ENCODE measurements at regions not wholly inside any gene's neighbourhood (a gene's known extent, or its start where the extent isn't known, plus 50 kb on each side); places are given as distances from the start of the nearest gene placed in this dataset.
"Not testable (repeated sequence)": the region's sequence is repeated elsewhere in the genome, so short reads cannot be mapped to it uniquely, and the experiment has no call there.

DNA sequence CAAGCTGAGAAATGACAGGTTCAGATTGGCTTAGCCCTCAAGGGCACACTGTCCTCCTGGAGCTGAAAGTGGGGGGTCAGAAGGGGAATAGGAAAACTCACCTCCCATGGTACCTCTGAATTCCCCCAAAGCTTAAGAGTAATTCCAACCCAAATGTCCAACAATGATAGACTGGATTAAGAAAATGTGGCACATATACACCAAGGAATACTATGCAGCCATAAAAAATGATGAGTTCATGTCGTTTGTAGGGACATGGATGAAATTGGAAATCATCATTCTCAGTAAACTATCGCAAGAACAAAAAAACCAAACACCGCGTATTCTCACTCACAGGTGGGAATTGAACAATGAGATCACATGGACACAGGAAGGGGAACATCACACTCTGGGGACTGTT is 173.6 kb upstream of the PDE10A start:
- intact Hi-C loops (cut with DNase I) = not testable (repeated sequence)

DNA sequence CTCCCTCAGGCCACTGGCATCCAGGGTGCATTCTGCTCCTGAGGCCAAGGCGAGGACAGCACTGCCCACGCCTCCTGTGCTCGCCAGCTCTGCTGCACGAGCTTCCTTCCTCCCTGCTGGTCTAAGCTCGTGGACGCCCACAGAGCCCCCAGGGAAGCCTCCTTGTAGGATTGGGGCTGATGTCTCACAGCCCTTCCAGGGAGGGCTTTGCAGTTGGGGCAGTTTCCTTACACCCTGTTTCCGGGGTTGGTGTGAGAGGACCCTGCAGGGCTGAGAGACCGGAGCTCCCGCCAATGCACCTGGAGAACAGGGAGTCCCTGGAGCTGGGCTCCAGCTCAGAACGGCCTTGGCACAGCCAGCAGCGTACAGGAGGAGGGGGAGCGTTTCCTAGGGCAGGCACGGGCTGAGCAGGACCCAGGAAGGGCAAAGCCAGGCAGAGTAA is 172.4 kb upstream of the PDE10A start:
- DNase-seq = no peak
- intact Hi-C loops (cut with DNase I) = no loop called here

More for the DNA sequence above, 173.6 kb upstream of the PDE10A start:
- DNase-seq = not testable (repeated sequence)

GRCh38 chr6:165834613-165835259 is 171.7 kb upstream of the PDE10A start:
- intact Hi-C loops (cut with DNase I) = no loop called here
- DNase-seq = peak in 1 of 10 donors; percentile 72

- intact Hi-C loops (cut with DNase I) = no loop called here
- DNase-seq = no peak
Measured at GRCh38 chr6:165833355-165833754, 170.3 kb upstream of the PDE10A start.

GRCh38 chr6:165831812-165832510 is 168.9 kb upstream of the PDE10A start:
- no peak for DNase-seq
- intact Hi-C loops (cut with DNase I) = no loop called here

DNA sequence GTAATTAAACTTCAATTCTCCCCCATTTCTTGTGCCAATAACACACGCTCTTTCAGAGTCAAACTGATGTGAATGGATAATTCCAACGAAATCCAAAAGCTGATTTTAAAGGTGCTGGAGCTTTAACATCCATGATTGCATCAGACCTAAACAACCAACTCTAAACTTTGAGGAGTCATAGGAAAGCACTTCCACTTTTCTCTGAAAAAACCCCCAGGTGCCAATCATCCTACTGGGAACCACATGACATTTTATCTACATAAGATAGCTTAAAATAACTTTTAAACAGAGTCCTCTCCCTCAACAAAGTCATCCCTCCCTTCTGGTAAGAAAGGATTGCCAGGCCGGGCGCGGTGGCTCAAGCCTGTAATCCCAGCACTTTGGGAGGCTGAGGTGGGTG is 167.7 kb upstream of the PDE10A start:
- no peak for DNase-seq
- intact Hi-C loops (cut with DNase I) = no loop called here

- DNase-seq = no peak
- intact Hi-C loops (cut with DNase I) = no loop called here
Measured at GRCh38 chr6:165829376-165829775, 166.3 kb upstream of the PDE10A start.

- no peak for DNase-seq
Measured at GRCh38 chr6:165827190-165827518, 164.1 kb upstream of the PDE10A start.

GRCh38 chr6:165826487-165827189 is 163.6 kb upstream of the PDE10A start:
- intact Hi-C loops (cut with DNase I) = no loop called here
- DNase-seq = no peak

More at GRCh38 chr6:165827190-165827518, 164.1 kb upstream of the PDE10A start:
- intact Hi-C loops (cut with DNase I) = no loop called here

DNA sequence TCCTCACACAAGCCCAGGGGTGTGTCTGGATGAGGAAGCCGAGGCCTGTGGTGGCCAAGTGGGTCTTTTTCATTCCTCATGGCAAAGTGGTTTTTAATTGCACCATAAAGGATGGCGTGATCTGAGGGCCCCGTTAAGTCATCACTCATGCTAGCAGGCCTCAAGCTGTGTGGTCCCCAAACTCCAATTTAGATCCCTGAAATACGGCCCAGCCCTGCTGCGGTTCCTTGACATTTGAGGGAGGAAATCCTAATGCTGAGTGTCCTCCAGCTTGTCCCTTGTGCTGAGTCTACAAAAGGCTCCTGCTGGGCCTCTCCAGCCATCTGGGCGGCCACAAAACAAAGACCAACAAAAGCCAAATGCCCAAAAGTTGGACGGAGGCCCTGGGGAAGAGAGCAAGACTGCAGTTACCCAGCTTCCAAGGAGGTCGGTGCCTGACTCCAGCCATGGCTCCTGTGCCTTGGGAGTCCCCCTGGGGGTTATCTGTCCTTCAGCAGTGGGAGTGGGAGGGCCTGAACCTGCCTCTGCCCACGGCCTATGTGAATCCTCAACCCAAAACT is 162.3 kb upstream of the PDE10A start:
- no peak for DNase-seq
- intact Hi-C loops (cut with DNase I) = no loop called here

- DNase-seq = no peak
- intact Hi-C loops (cut with DNase I) = no loop called here
Measured at GRCh38 chr6:165823609-165824326, 160.7 kb upstream of the PDE10A start.

GRCh38 chr6:165822501-165822900 is 159.5 kb upstream of the PDE10A start:
- intact Hi-C loops (cut with DNase I) = no loop called here
- no peak for DNase-seq

DNA sequence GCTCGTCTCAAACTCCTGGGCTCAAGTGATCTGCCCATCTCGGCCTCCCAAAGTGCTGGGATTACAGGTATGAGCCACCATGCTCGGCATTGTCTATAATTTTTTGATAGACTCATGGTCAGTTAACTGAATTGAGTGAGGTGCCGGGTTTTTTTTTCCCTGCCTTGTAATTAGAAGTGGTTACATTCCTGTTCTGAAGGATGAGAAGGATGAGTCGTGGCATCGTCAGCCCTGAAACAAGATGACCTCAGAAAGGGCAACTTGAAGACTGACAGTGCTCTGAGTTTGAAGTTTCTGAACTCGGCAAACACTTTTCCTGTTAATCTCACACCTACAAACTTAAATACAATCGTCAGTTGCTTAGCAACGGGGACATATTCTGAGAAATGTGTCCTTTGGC is 158.7 kb upstream of the PDE10A start:
- DNase-seq = no peak
- intact Hi-C loops (cut with DNase I) = no loop called here

- intact Hi-C loops (cut with DNase I) = no loop called here
- DNase-seq = no peak
Measured at GRCh38 chr6:165820934-165821333, 157.9 kb upstream of the PDE10A start.

- DNase-seq = no peak
- intact Hi-C loops (cut with DNase I) = no loop called here
Measured at GRCh38 chr6:165820407-165820806, 157.4 kb upstream of the PDE10A start.

DNA sequence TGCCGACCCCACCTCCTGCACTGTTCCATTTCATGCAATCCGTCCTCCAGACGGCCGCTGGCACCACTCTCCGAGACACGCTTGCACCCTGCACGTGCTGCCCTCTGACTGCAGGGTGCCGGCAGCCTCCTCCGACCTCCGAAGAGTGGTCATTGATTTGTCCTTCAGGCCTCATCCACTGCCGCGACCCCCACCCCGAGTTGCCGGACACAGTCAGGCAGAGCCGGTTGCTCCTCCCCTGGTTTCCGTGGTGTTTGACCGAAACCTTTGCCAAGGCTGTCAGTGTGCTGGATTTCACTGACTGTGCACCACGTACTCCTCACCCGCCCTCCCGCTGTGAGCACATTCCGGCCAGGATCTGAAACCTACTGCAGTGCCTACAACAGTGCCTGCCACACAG is 156.4 kb upstream of the PDE10A start:
- DNase-seq = peak in 1 of 10 donors; percentile 66
- intact Hi-C loops (cut with DNase I) = no loop called here

DNA sequence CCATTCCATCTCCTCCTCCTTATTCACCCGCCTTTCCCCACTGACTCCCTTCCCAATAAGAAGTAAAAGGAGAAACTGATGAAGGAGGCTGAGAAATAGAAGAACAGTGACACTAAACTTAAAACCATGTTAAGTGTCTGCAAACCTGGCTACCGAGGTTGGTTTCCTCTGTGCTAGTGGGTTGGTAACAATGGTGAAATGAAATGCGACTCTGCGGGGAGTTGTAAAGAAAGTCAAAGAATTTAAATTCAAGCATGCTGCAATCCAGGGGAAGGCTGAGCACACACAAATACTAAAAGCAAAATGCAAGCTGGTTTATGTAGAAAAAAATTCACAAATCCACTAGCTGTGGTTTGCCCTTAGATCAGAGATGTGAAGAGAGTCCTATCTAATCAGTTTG is 155.2 kb upstream of the PDE10A start:
- no peak for DNase-seq
- intact Hi-C loops (cut with DNase I) = no loop called here

- intact Hi-C loops (cut with DNase I) = no loop called here
- DNase-seq = no peak
Measured at GRCh38 chr6:165817771-165818170, 154.7 kb upstream of the PDE10A start.

DNA sequence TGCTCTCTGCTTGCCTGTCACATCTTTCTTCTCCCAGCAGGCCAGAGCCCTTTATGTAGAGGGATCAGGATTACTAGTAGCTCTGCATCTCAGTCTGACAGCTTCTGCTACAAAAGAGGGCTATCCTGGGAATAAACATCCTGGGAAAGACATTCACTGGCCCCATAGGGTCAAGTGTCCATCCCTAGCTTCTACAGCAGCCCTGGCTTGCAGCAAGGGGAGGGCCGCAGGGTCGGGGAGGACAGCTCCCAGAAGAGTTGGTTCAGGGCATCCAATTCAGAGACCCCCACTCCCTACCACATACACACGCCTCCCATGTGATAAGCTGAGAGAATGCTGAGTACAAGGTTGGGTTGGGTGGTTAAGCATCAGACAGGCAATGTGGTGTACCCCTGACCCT is 154.1 kb upstream of the PDE10A start:
- DNase-seq = no peak
- intact Hi-C loops (cut with DNase I) = no loop called here

GRCh38 chr6:165814679-165815078 is 151.6 kb upstream of the PDE10A start:
- intact Hi-C loops (cut with DNase I) = no loop called here
- DNase-seq = no peak

DNA sequence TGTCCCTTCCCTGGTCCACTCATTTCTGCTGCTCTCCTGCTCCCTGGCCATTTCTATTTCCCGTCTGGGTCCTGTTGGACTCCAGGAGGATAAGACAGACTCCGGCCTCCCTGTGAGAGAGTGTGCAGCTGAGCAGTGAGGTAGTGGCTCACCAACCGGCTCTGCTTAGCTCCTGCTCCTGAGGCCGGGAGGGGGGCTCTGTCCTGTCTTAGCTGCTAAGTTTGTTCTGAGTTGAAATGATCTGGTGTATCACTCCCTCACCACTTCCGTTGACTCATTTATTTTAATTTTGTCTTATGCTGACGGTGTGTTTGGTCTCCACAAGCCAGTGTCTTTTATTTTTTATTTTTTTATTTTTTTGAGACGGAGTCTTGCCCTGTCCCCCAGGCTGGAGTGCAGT is 148.5 kb upstream of the PDE10A start:
- no peak for DNase-seq

More for the DNA sequence above, 148.5 kb upstream of the PDE10A start:
- intact Hi-C loops (cut with DNase I) = no loop called here
